SK-N-SH treated with all-trans-retinoic acid at 6 μM for 48 hours (cell line): ENCODE measurements at regions not wholly inside any gene's neighbourhood (a gene's known extent, or its start where the extent isn't known, plus 50 kb on each side); places are given as distances from the start of the nearest gene placed in this dataset.

Experiments
- ATAC-seq: fragments of 200-7000 bp; cut with Tn5 transposase; 3 replicates; pipeline ENCODE4 v1.9.1; 2020; ENCODE audit warnings: mild to moderate bottlenecking, moderate library complexity
- CSDC2 ChIP-seq: fragments of 250-450 bp; sonication (Bioruptor Pico); IDR thresholded peaks from 2 replicates; pipeline ENCODE4 v1.5.0; 2020; ENCODE audit warnings: mild to moderate bottlenecking, moderate library complexity
- CSRNP3 ChIP-seq: fragments of 250-450 bp; sonication (Bioruptor Pico); IDR thresholded peaks from 2 replicates; pipeline ENCODE4 v1.5.1; 2021; ENCODE audit warnings: mild to moderate bottlenecking, moderate library complexity
- ESRRG ChIP-seq: fragments of 250-450 bp; sonication (Bioruptor Pico); IDR thresholded peaks from 2 replicates; pipeline ENCODE4 v1.6.1; 2021; ENCODE audit warnings: mild to moderate bottlenecking
- GLIS3 ChIP-seq: fragments of 250-450 bp; sonication (Bioruptor Pico); IDR thresholded peaks from 2 replicates; pipeline ENCODE4 v1.5.0; 2020; ENCODE audit warnings: mild to moderate bottlenecking, moderate library complexity
- ISL1 ChIP-seq: fragments of 250-450 bp; sonication (Bioruptor Pico); IDR thresholded peaks from 2 replicates; pipeline ENCODE4 v2.1.2; 2022; ENCODE audit warnings: mild to moderate bottlenecking, moderate library complexity
- OSR1 ChIP-seq: fragments of 250-450 bp; sonication (Bioruptor Pico); IDR thresholded peaks from 2 replicates; pipeline ENCODE4 v1.8.0; 2022; ENCODE audit warnings: moderate library complexity, mild to moderate bottlenecking, inconsistent platforms
- PATZ1 ChIP-seq: fragments of 250-450 bp; sonication (Bioruptor Pico); IDR thresholded peaks from 2 replicates; pipeline ENCODE4 v1.8.0; 2020; ENCODE audit warnings: mild to moderate bottlenecking, moderate library complexity, borderline replicate concordance
- PPARA ChIP-seq: fragments of 250-450 bp; sonication (Bioruptor Pico); IDR thresholded peaks from 2 replicates; pipeline ENCODE4 v1.5.0; 2020; ENCODE audit warnings: mild to moderate bottlenecking, borderline replicate concordance
- RARB ChIP-seq: fragments of 250-450 bp; sonication (Bioruptor Pico); IDR thresholded peaks from 2 replicates; pipeline ENCODE4 v1.8.0; 2021; ENCODE audit warnings: mild to moderate bottlenecking, moderate library complexity
- SNAI2 ChIP-seq: fragments of 250-450 bp; sonication (Bioruptor Pico); IDR thresholded peaks from 2 replicates; pipeline ENCODE4 v1.5.0; 2020; ENCODE audit warnings: mild to moderate bottlenecking, moderate library complexity
- TCF4 ChIP-seq: fragments of 250-450 bp; sonication (Bioruptor Pico); IDR thresholded peaks from 2 replicates; pipeline ENCODE4 v1.8.0; 2021; ENCODE audit warnings: mild to moderate bottlenecking, moderate library complexity, borderline replicate concordance
- TOX ChIP-seq: fragments of 250-450 bp; sonication (Bioruptor Pico); IDR thresholded peaks from 2 replicates; pipeline ENCODE4 v1.8.0; 2021; ENCODE audit warnings: mild to moderate bottlenecking, moderate library complexity, borderline replicate concordance
- ZFP3 ChIP-seq: fragments of 250-450 bp; sonication (Bioruptor Pico); IDR thresholded peaks from 2 replicates; pipeline ENCODE4 v1.5.0; 2020; ENCODE audit warnings: mild to moderate bottlenecking, moderate library complexity
- ZFP30 ChIP-seq: fragments of 450-650 bp; formaldehyde crosslinking; IDR thresholded peaks from 2 replicates; pipeline ENCODE4 v1.5.0; 2022; ENCODE audit warnings: mild to moderate bottlenecking, moderate library complexity
- ZNF565 ChIP-seq: fragments of 450-650 bp; formaldehyde crosslinking; conservative IDR thresholded peaks from 2 replicates; pipeline ENCODE4 v1.5.0; 2020; ENCODE audit warnings: low read depth, mild to moderate bottlenecking, moderate library complexity
- ZNF70 ChIP-seq: fragments of 450-650 bp; formaldehyde crosslinking; IDR thresholded peaks from 2 replicates; pipeline ENCODE4 v1.5.0; 2020; ENCODE audit warnings: mild to moderate bottlenecking, moderate library complexity
- ZNF8 ChIP-seq: fragments of 450-650 bp; formaldehyde crosslinking; IDR thresholded peaks from 2 replicates; pipeline ENCODE4 v1.5.0; 2020; ENCODE audit warnings: mild to moderate bottlenecking, moderate library complexity
- TF ChIP-seq, protein P1 (sequence below): fragments of 250-450 bp; sonication (Bioruptor Pico); IDR thresholded peaks from 2 replicates; pipeline ENCODE4 v1.5.0; 2020; ENCODE audit warnings: mild to moderate bottlenecking, moderate library complexity
- TF ChIP-seq, protein P2 (sequence below): fragments of 250-450 bp; sonication (Bioruptor Pico); IDR thresholded peaks from 2 replicates; pipeline ENCODE4 v1.8.0; 2021; ENCODE audit warnings: low read depth, mild to moderate bottlenecking, moderate library complexity, borderline replicate concordance
- TF ChIP-seq, protein P3 (sequence below): fragments of 250-450 bp; sonication (Bioruptor Pico); IDR thresholded peaks from 2 replicates; pipeline ENCODE4 v1.5.1; 2020; ENCODE audit warnings: low read depth, mild to moderate bottlenecking, moderate library complexity

DNA sequence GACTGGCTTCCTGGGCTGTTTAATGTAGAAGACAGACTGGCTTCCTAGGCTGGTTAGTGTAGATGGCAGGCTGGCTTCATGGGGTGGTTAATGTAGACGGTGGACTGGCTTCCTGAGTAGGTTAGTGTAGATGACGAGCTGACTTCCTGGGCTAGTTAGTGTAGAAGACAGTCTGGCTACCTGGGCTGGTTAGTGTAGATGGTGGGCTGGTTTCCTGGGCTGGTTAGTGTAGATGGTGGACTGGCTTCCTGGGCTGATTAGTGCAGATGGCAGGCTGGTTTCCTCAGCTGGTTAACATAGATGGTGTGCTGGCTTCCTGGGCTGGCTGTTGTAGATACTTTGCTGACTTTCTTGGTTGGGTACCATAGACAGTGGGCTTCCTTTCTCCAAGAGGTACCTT, 122.9 kb upstream of the PPP2R2D start:
- TF ChIP-seq, protein P1, sequence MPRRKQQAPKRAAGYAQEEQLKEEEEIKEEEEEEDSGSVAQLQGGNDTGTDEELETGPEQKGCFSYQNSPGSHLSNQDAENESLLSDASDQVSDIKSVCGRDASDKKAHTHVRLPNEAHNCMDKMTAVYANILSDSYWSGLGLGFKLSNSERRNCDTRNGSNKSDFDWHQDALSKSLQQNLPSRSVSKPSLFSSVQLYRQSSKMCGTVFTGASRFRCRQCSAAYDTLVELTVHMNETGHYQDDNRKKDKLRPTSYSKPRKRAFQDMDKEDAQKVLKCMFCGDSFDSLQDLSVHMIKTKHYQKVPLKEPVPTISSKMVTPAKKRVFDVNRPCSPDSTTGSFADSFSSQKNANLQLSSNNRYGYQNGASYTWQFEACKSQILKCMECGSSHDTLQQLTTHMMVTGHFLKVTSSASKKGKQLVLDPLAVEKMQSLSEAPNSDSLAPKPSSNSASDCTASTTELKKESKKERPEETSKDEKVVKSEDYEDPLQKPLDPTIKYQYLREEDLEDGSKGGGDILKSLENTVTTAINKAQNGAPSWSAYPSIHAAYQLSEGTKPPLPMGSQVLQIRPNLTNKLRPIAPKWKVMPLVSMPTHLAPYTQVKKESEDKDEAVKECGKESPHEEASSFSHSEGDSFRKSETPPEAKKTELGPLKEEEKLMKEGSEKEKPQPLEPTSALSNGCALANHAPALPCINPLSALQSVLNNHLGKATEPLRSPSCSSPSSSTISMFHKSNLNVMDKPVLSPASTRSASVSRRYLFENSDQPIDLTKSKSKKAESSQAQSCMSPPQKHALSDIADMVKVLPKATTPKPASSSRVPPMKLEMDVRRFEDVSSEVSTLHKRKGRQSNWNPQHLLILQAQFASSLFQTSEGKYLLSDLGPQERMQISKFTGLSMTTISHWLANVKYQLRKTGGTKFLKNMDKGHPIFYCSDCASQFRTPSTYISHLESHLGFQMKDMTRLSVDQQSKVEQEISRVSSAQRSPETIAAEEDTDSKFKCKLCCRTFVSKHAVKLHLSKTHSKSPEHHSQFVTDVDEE: no peak
- no peak for TF ChIP-seq ZNF8 (CRISPR knock-in tag)
- TF ChIP-seq CSDC2 (CRISPR knock-in tag): no peak
- no peak for TF ChIP-seq CSRNP3 (CRISPR knock-in tag)
- TF ChIP-seq TCF4 (CRISPR knock-in tag): no peak
- TF ChIP-seq RARB: no peak
- TF ChIP-seq, protein P2, sequence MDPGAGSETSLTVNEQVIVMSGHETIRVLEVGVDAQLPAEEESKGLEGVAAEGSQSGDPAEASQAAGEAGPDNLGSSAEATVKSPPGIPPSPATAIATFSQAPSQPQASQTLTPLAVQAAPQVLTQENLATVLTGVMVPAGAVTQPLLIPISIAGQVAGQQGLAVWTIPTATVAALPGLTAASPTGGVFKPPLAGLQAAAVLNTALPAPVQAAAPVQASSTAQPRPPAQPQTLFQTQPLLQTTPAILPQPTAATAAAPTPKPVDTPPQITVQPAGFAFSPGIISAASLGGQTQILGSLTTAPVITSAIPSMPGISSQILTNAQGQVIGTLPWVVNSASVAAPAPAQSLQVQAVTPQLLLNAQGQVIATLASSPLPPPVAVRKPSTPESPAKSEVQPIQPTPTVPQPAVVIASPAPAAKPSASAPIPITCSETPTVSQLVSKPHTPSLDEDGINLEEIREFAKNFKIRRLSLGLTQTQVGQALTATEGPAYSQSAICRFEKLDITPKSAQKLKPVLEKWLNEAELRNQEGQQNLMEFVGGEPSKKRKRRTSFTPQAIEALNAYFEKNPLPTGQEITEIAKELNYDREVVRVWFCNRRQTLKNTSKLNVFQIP (CRISPR knock-in tag): no peak
- no peak for ATAC-seq

- no peak for ATAC-seq
Measured at GRCh38 chr10:131778385-131778784, 122.4 kb upstream of the PPP2R2D start.

GRCh38 chr10:131778842-131779241, 122.0 kb upstream of the PPP2R2D start:
- ATAC-seq: no peak
- TF ChIP-seq CSDC2 (CRISPR knock-in tag) (no peak), ZNF8 (CRISPR knock-in tag) (no peak), OSR1 (CRISPR knock-in tag) (no peak), ESRRG (CRISPR knock-in tag) (no peak), ZNF565 (CRISPR knock-in tag) (no peak), PPARA (no peak), GLIS3 (no peak), ISL1 (no peak), PATZ1 (no peak), ZNF70 (CRISPR knock-in tag) (no peak), TCF4 (CRISPR knock-in tag) (no peak), SNAI2 (CRISPR knock-in tag) (no peak), ZFP30 (CRISPR knock-in tag) (no peak)
- TF ChIP-seq, protein P3, sequence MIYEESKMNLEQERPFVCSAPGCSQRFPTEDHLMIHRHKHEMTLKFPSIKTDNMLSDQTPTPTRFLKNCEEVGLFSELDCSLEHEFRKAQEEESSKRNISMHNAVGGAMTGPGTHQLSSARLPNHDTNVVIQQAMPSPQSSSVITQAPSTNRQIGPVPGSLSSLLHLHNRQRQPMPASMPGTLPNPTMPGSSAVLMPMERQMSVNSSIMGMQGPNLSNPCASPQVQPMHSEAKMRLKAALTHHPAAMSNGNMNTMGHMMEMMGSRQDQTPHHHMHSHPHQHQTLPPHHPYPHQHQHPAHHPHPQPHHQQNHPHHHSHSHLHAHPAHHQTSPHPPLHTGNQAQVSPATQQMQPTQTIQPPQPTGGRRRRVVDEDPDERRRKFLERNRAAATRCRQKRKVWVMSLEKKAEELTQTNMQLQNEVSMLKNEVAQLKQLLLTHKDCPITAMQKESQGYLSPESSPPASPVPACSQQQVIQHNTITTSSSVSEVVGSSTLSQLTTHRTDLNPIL (CRISPR knock-in tag): no peak
- TF ChIP-seq, all 23 proteins: peak for 0

More at GRCh38 chr10:131778385-131778784, 122.4 kb upstream of the PPP2R2D start:
- TF ChIP-seq TOX (CRISPR knock-in tag): no peak
- TF ChIP-seq OSR1 (CRISPR knock-in tag): no peak
- TF ChIP-seq GLIS3: no peak
- no peak for TF ChIP-seq ZNF70 (CRISPR knock-in tag)
- TF ChIP-seq, protein P3 (CRISPR knock-in tag): no peak
- TF ChIP-seq PATZ1: no peak
- no peak for TF ChIP-seq ZFP3 (CRISPR knock-in tag)
- TF ChIP-seq TCF4 (CRISPR knock-in tag): no peak
